Keratinocyte (primary cell): ENCODE measurements at regions not wholly inside any gene's neighbourhood (a gene's known extent, or its start where the extent isn't known, plus 50 kb on each side); places are given as distances from the start of the nearest gene placed in this dataset.
A peak's percentile ranks its signal among the peaks of the same experiment; 100 is the strongest.

ENCODE experiments used
- DNase-seq: peaks from one replicate; pipeline ENCODE4 v3.0.0-alpha.2; 2011; ENCODE audit warnings: low read depth, missing footprints, low spot score
- FAIRE-seq: peaks from 2 replicates; lab custom pipeline; 2011; peaks lifted over from hg19 to GRCh38; lab: Jason Lieb, UNC
- H2AFZ ChIP-seq: 2 replicates; pipeline ENCODE4 v1.6.0; 2012; ENCODE audit warnings: low read length, control low read depth, inconsistent platforms; ENCODE audit not compliant: control insufficient read depth
- H3K27ac ChIP-seq: 2 replicates; pipeline ENCODE4 v1.5.1; 2011; ENCODE audit warnings: low read length; ENCODE audit not compliant: control insufficient read depth, insufficient read depth
- H3K27me3 ChIP-seq: 3 replicates; pipeline ENCODE4 v1.6.0; 2011; ENCODE audit warnings: low read length; ENCODE audit not compliant: control insufficient read depth, insufficient read depth; ENCODE audit errors: extremely low read depth
- H3K36me3 ChIP-seq, 2 experiments: 2 replicates in 1 of 2; 3 replicates in 1 of 2; pipeline ENCODE4 v1.5.1; 2011; ENCODE audit warnings: low read length in 2 of 2, mild to moderate bottlenecking in 1 of 2; ENCODE audit not compliant: control insufficient read depth in 2 of 2, insufficient read depth in 2 of 2; ENCODE audit errors: extremely low read depth in 1 of 2
- H3K4me1 ChIP-seq: 3 replicates; pipeline ENCODE4 v1.5.1; 2011; ENCODE audit warnings: low read length; ENCODE audit not compliant: control insufficient read depth, insufficient read depth; ENCODE audit errors: extremely low read depth
- H3K4me2 ChIP-seq: 3 replicates; pipeline ENCODE4 v1.6.0; 2011; ENCODE audit warnings: low read depth, low read length; ENCODE audit not compliant: control insufficient read depth, insufficient read depth; ENCODE audit errors: extremely low read depth
- H3K4me3 ChIP-seq, 3 experiments: fragments of 200-600 bp in 1 of 3; sonication (generic) in 1 of 3; 2 replicates in 2 of 3; 3 replicates in 1 of 3; pipeline ENCODE4 v1.5.1; 2011 to 2016; ENCODE audit warnings: low read length in 3 of 3, mild to moderate bottlenecking in 3 of 3, control low read depth in 2 of 3, inconsistent platforms in 1 of 3, low read depth in 1 of 3, mixed read lengths in 1 of 3, mixed run types in 1 of 3, moderate library complexity in 1 of 3; ENCODE audit not compliant: control insufficient read depth in 2 of 3, insufficient read depth in 2 of 3; ENCODE audit errors: extremely low read depth in 1 of 3
- H3K79me2 ChIP-seq: 2 replicates; pipeline ENCODE4 v1.6.0; 2012; ENCODE audit warnings: low read length; ENCODE audit not compliant: control insufficient read depth, insufficient read depth
- H3K9ac ChIP-seq: 3 replicates; pipeline ENCODE4 v1.6.0; 2011; ENCODE audit warnings: low read length; ENCODE audit not compliant: control insufficient read depth, insufficient read depth; ENCODE audit errors: extremely low read depth
- H3K9me1 ChIP-seq: 3 replicates; pipeline ENCODE4 v1.6.0; 2011; ENCODE audit warnings: low read length; ENCODE audit not compliant: control insufficient read depth, insufficient read depth; ENCODE audit errors: extremely low read depth
- H3K9me3 ChIP-seq: 2 replicates; pipeline ENCODE4 v1.5.1; 2012; ENCODE audit warnings: low read depth, low read length; ENCODE audit not compliant: control insufficient read depth
- H4K20me1 ChIP-seq: 3 replicates; pipeline ENCODE4 v1.6.0; 2011; ENCODE audit warnings: low read length; ENCODE audit not compliant: control insufficient read depth, insufficient read depth; ENCODE audit errors: extremely low read depth
- EZH2 ChIP-seq: IDR thresholded peaks from one replicate; pipeline ENCODE4 v1.6.1; 2012; ENCODE audit warnings: inconsistent platforms, mild to moderate bottlenecking, low read length, moderate library complexity
- dilution Hi-C: fragments of 300-500 bp; cut with MboI; formaldehyde crosslinking; loops from one replicate; pipeline ENCODE4 v1.7.0; 2020; ENCODE audit warnings: low sequenced_read_pairs; ENCODE audit not compliant: extremely low pct_ligation_motif_present
- TF ChIP-seq, protein P1 (sequence below), 3 experiments: IDR thresholded peaks in 1 of 3; conservative IDR thresholded peaks in 1 of 3; optimal IDR thresholded peaks in 1 of 3; 2 replicates in 2 of 3; 3 replicates in 1 of 3; pipeline versions ENCODE3 to v1.5.1; 2011; ENCODE audit warnings: low read length in 3 of 3, mild to moderate bottlenecking in 3 of 3, moderate library complexity in 2 of 3, control low read depth in 1 of 3, inconsistent platforms in 1 of 3; ENCODE audit not compliant: insufficient read depth in 2 of 3; ENCODE audit errors: extremely low read depth in 1 of 3

- DNase-seq = no peak
- no peak overlapping the region for H3K4me3 ChIP-seq
- no peaks in the 10 kb centered on the region for H3K9me3 ChIP-seq
- no peak overlapping the region for H3K9ac ChIP-seq
- no peak overlapping the region for H3K4me2 ChIP-seq
- FAIRE-seq = no peak
- H3K9me1 ChIP-seq = no peaks in the 10 kb centered on the region
- H3K4me1 ChIP-seq = no peaks in the 10 kb centered on the region
- dilution Hi-C loops = no loop called here
- no peaks in the 10 kb centered on the region for H4K20me1 ChIP-seq
- no peaks in the 10 kb centered on the region for H3K36me3 ChIP-seq
- TF ChIP-seq, protein P1, sequence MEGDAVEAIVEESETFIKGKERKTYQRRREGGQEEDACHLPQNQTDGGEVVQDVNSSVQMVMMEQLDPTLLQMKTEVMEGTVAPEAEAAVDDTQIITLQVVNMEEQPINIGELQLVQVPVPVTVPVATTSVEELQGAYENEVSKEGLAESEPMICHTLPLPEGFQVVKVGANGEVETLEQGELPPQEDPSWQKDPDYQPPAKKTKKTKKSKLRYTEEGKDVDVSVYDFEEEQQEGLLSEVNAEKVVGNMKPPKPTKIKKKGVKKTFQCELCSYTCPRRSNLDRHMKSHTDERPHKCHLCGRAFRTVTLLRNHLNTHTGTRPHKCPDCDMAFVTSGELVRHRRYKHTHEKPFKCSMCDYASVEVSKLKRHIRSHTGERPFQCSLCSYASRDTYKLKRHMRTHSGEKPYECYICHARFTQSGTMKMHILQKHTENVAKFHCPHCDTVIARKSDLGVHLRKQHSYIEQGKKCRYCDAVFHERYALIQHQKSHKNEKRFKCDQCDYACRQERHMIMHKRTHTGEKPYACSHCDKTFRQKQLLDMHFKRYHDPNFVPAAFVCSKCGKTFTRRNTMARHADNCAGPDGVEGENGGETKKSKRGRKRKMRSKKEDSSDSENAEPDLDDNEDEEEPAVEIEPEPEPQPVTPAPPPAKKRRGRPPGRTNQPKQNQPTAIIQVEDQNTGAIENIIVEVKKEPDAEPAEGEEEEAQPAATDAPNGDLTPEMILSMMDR (optimal IDR thresholded peaks at IDR 0.05 in 1 of 3, IDR thresholded peaks at IDR 0.05 in 1 of 3, conservative IDR thresholded peaks at IDR 0.05 in 1 of 3; ENCODE audit: extremely low read depth in 1 of 3, insufficient read depth in 2 of 3, low read length in 3 of 3) = no peak
- no peak for TF ChIP-seq EZH2
- no peaks in the 10 kb centered on the region for H3K79me2 ChIP-seq
- peaks cover 2% of the 10 kb centered on the region for H3K27me3 ChIP-seq
- no peak overlapping the region for H2AFZ ChIP-seq
- H3K27ac ChIP-seq = no peak overlapping the region
Measured at GRCh38 chr16:82370282-82370681, 200.3 kb upstream of the MPHOSPH6 start.

GRCh38 chr16:82368041-82368440, 198.0 kb upstream of the MPHOSPH6 start:
- no peak for DNase-seq
- H3K36me3 ChIP-seq = no peaks in the 10 kb centered on the region
- no peak overlapping the region for H3K27ac ChIP-seq
- H3K4me1 ChIP-seq = no peaks in the 10 kb centered on the region
- dilution Hi-C loops = no loop called here
- no peaks in the 10 kb centered on the region for H3K9me1 ChIP-seq
- H2AFZ ChIP-seq = no peak overlapping the region
- H3K4me3 ChIP-seq = no peak overlapping the region
- H3K79me2 ChIP-seq = no peaks in the 10 kb centered on the region
- H3K9me3 ChIP-seq = no peaks in the 10 kb centered on the region
- H3K27me3 ChIP-seq = peaks cover 2% of the 10 kb centered on the region
- no peak for FAIRE-seq
- TF ChIP-seq, protein P1 (optimal IDR thresholded peaks at IDR 0.05 in 1 of 3, IDR thresholded peaks at IDR 0.05 in 1 of 3, conservative IDR thresholded peaks at IDR 0.05 in 1 of 3; ENCODE audit: extremely low read depth in 1 of 3, insufficient read depth in 2 of 3, low read length in 3 of 3) = peak; percentile 23 to 64 (median 54)
- TF ChIP-seq EZH2 = no peak
- no peak overlapping the region for H3K4me2 ChIP-seq
- H4K20me1 ChIP-seq = no peaks in the 10 kb centered on the region
- H3K9ac ChIP-seq = no peak overlapping the region
